ENCODE measurements at regions not wholly inside any gene's neighbourhood (a gene's known extent, or its start where the extent isn't known, plus 50 kb on each side); places are given as distances from the start of the nearest gene placed in this dataset.

DNA sequence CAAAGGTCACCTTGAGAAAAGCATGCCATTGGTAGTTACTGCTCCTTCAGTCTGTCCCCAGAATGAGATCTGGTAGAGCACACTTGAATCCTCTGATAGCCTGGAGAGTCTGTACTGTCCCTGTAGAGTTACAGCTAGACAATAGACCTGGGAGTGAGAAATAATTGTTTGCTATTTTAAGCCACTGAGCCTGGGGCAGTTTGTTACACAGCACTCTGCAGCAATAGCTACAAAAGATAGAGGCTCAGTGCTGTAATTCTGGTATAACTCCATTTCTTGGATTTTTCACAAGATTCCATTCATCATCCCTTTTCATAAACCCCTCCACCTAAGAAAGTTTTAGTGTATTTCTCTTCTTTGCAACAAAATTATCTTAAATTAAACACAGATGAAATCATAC is 242.7 kb upstream of the ARRDC4 start:
- Histone ChIP-seq H3K79me2 (ENCODE audit: control insufficient read depth, insufficient read depth, low read length) (no peaks in the 10 kb centered on the region), H4K20me1 (ENCODE audit: control insufficient read depth, extremely low read depth, insufficient read depth, low read length) (no peaks in the 10 kb centered on the region), H3K4me3 (replicated peaks in 1 of 4; ENCODE audit: control extremely low read depth in 1 of 4, insufficient read depth in 1 of 4, low read depth in 3 of 4, low read length in 4 of 4) (no peak overlapping the region), H3K4me2 (ENCODE audit: extremely low read depth, insufficient read depth, low read length) (no peak overlapping the region), H3K27me3 (ENCODE audit: control insufficient read depth, insufficient read depth, low read length) (no peaks in the 10 kb centered on the region), H3K27ac (ENCODE audit: insufficient read depth, low read length) (no peak overlapping the region), H3K9me3 (ENCODE audit: control insufficient read depth, insufficient read depth, low read depth, low read length) (no peaks in the 10 kb centered on the region), H3K36me3 (ENCODE audit: control insufficient read depth, insufficient read depth, low read length) (no peaks in the 10 kb centered on the region), H2AFZ (ENCODE audit: low read length) (no peak overlapping the region), H3K9ac (ENCODE audit: insufficient read depth, low read length) (no peak overlapping the region), H3K4me1 (ENCODE audit: control insufficient read depth, extremely low read depth, insufficient read depth, low read length) (no peaks in the 10 kb centered on the region)
- DNase-seq (ENCODE audit: low read depth in 2 of 2), result no peak
- TF ChIP-seq EZH2 (IDR thresholded peaks at IDR 0.05; ENCODE audit: low read length, missing control alignments), result no peak
- TF ChIP-seq CTCF (conservative IDR thresholded peaks at IDR 0.05 in 1 of 2, IDR thresholded peaks at IDR 0.05 in 1 of 2; ENCODE audit: low read depth in 1 of 2, low read length in 2 of 2), result no peak

DNA sequence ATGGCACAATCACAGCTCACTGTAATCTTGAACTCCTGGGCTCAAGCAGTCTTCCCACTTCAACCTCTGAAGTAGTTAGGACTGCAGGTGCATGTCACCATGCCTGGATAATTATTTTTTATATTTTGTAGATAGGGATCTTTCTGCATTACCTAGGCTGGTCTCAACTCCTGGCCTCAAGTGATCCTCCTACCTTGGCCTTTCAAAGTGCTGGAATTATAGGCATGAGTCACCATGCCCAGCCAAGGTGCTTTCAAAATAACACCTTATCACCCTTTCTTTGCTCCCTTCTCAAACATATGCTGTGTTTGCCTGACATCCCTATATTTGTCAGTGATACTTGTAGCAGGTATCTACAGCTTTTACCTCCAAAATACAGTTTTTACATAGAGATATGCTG is 242.0 kb upstream of the ARRDC4 start:
- H4K20me1 ChIP-seq (ENCODE audit: control insufficient read depth, extremely low read depth, insufficient read depth, low read length), result no peaks in the 10 kb centered on the region
- no peak overlapping the region for H3K27ac ChIP-seq (ENCODE audit: insufficient read depth, low read length)
- no peaks in the 10 kb centered on the region for H3K27me3 ChIP-seq (ENCODE audit: control insufficient read depth, insufficient read depth, low read length)
- no peaks in the 10 kb centered on the region for H3K9me3 ChIP-seq (ENCODE audit: control insufficient read depth, insufficient read depth, low read depth, low read length)
- H3K4me3 ChIP-seq (replicated peaks in 1 of 4; ENCODE audit: control extremely low read depth in 1 of 4, insufficient read depth in 1 of 4, low read depth in 3 of 4, low read length in 4 of 4), result no peak overlapping the region
- H3K9ac ChIP-seq (ENCODE audit: insufficient read depth, low read length), result no peak overlapping the region
- H2AFZ ChIP-seq (ENCODE audit: low read length), result no peak overlapping the region
- H3K4me2 ChIP-seq (ENCODE audit: extremely low read depth, insufficient read depth, low read length), result no peak overlapping the region
- H3K36me3 ChIP-seq (ENCODE audit: control insufficient read depth, insufficient read depth, low read length), result no peaks in the 10 kb centered on the region
- no peaks in the 10 kb centered on the region for H3K4me1 ChIP-seq (ENCODE audit: control insufficient read depth, extremely low read depth, insufficient read depth, low read length)
- H3K79me2 ChIP-seq (ENCODE audit: control insufficient read depth, insufficient read depth, low read length), result no peaks in the 10 kb centered on the region
- no peak for DNase-seq (ENCODE audit: low read depth in 2 of 2)
- TF ChIP-seq CTCF (conservative IDR thresholded peaks at IDR 0.05 in 1 of 2, IDR thresholded peaks at IDR 0.05 in 1 of 2; ENCODE audit: low read depth in 1 of 2, low read length in 2 of 2), result no peak

DNA sequence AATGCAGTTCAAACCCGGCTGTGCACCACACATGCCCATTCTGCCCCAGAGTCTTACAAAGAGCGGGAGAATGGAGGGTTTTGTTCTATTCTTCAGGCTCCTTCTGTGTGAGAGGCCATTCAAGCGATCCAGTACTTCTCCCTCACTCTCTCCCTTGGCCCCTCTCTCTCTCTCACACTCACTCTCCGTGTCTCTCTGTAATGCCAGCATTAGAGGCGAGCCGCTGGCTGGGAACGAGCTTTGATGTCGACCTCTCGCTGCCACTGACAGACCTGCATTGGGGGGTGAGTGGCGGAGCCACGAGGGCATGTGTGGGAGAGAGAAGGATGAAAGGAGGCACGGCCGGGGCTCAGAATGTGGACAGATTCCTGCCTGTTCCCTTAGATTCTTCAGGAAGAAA is 231.7 kb upstream of the ARRDC4 start:
- Histone ChIP-seq H3K4me1 (ENCODE audit: control insufficient read depth, extremely low read depth, insufficient read depth, low read length) (no peaks in the 10 kb centered on the region), H3K9ac (ENCODE audit: insufficient read depth, low read length) (no peak overlapping the region), H3K27me3 (ENCODE audit: control insufficient read depth, insufficient read depth, low read length) (no peaks in the 10 kb centered on the region), H3K4me2 (ENCODE audit: extremely low read depth, insufficient read depth, low read length) (no peak overlapping the region), H4K20me1 (ENCODE audit: control insufficient read depth, extremely low read depth, insufficient read depth, low read length) (no peaks in the 10 kb centered on the region), H3K27ac (ENCODE audit: insufficient read depth, low read length) (no peak overlapping the region), H3K4me3 (replicated peaks in 1 of 4; ENCODE audit: control extremely low read depth in 1 of 4, insufficient read depth in 1 of 4, low read depth in 3 of 4, low read length in 4 of 4) (no peak overlapping the region), H3K36me3 (ENCODE audit: control insufficient read depth, insufficient read depth, low read length) (no peaks in the 10 kb centered on the region), H3K79me2 (ENCODE audit: control insufficient read depth, insufficient read depth, low read length) (no peaks in the 10 kb centered on the region), H2AFZ (ENCODE audit: low read length) (no peak overlapping the region), H3K9me3 (ENCODE audit: control insufficient read depth, insufficient read depth, low read depth, low read length) (no peaks in the 10 kb centered on the region)
- no peak for TF ChIP-seq CTCF (conservative IDR thresholded peaks at IDR 0.05 in 1 of 2, IDR thresholded peaks at IDR 0.05 in 1 of 2; ENCODE audit: low read depth in 1 of 2, low read length in 2 of 2)
- no peak for TF ChIP-seq EZH2 (IDR thresholded peaks at IDR 0.05; ENCODE audit: low read length, missing control alignments)
- DNase-seq (ENCODE audit: low read depth in 2 of 2), result no peak

Measured in fibroblast of lung (primary cell).